Stimulated activated CD4-positive, alpha-beta T cell treated with anti-CD3 and anti-CD28 coated beads, TNF-alpha, amount 100 ng/mL, for 1 hour (primary cell): ENCODE measurements at regions not wholly inside any gene's neighbourhood (a gene's known extent, or its start where the extent isn't known, plus 50 kb on each side); places are given as distances from the start of the nearest gene placed in this dataset.
"Not testable (repeated sequence)": the region's sequence is repeated elsewhere in the genome, so short reads cannot be mapped to it uniquely, and the experiment has no call there.

ENCODE experiments used
- DNase-seq, 3 donors: peaks; one replicate each; pipeline ENCODE4 v3.0.0-alpha.2; 2020; ENCODE audit warnings: low read depth in 3 of 3, low spot score in 1 of 3

GRCh38 chr11:82225502-82225901 lies 508.2 kb downstream of the FAM181B start:
- DNase-seq = no peak

DNA sequence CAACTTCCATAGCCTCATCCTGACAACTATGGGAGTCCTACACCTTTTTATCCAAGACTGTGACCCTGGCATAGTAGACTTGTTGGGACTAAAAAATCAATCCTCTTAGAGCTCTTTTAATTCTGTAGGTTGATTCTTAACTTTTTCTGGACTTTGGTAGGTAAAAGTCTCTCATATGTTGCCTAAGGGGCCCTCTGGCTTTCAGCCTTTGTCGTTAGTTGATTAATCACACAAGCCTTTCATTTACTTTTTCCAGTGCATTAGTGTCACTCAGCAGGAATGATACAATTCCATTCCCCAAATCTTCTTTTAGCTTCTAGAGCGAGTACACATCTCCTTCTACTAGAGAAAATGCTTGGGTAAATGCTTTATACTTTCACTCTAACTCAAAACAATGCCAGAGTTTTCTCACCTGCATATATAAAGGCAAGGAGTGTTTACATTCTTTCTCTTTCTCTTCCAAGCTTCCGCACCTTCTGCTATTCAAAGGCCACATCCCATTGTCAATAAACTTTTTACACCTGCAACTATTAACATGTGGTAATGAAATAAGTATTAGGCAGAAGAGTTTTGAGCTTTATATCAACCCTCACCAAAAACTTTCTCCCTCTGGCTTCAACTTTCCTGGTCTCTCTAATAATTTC lies 516.6 kb downstream of the FAM181B start:
- DNase-seq = no peak

GRCh38 chr11:82210011-82210410 lies 523.7 kb downstream of the FAM181B start:
- DNase-seq = no peak

DNA sequence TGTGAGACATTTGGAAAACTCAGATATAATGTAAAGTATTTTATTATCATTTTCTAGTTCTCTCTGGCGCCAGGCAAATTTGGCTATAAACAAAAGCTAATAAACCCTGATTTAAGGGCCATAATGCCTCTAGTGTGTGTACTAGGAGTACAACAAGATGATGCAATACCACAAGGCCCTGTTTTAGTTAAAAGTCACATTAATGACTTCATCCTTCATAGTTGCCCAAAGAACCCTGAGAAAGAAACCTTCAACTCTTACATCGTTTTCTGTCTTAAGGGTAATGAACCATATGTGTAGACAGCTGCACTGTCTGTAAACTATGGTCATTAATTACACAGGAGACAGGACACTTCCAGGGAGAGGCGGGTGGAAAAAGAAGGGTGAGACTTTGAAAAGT lies 538.4 kb downstream of the FAM181B start:
- no peak for DNase-seq

GRCh38 chr11:82194521-82194920 lies 539.1 kb downstream of the FAM181B start:
- no peak for DNase-seq

- DNase-seq = no peak
These were observed 542.0 kb downstream of the FAM181B start for GRCh38 chr11:82191695-82192094.

DNA sequence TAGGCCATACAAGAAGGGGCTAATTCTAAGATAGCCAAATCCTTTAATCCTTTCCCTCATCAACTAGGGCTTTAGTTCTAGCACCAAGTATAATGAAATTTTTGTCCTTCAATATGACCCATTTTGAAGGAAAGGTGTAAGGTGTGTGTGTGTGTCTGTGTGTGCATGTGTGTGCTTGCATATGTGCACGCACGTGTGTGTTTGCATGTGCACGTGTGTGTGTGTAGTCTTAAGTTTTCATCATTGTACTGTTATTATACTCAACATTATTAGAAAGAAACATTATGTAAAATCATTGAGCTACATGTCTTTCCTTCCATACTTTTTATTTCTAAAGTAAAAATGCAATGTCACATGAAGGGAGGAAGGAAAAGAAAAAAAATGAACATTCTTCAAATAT lies 547.7 kb downstream of the FAM181B start:
- no peak for DNase-seq

- no peak for DNase-seq
These were observed 548.7 kb downstream of the FAM181B start for GRCh38 chr11:82184966-82185365.

DNA sequence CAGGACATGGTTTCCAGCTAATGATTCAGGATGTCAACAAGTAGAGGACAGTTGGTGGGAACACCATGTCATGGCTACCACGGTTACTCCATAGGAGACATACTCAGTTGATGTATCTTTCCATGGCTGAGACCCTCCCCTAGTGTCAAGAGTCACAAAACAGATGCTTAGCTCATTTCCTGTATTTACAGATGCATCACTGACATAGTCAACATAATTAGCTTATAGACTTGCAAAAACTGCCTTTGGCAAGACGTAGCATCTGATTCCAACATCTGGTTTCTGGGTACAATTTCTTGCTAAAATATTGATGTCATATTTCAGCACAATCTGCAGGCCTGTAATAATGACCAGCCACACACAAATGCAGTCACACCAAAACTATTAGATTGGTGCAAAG lies 550.3 kb downstream of the FAM181B start:
- no peak for DNase-seq

- DNase-seq = not testable (repeated sequence)
These were observed 551.0 kb downstream of the FAM181B start for GRCh38 chr11:82182697-82183096.

- DNase-seq = not testable (repeated sequence)
These were observed 551.9 kb downstream of the FAM181B start for GRCh38 chr11:82181796-82182195.

DNA sequence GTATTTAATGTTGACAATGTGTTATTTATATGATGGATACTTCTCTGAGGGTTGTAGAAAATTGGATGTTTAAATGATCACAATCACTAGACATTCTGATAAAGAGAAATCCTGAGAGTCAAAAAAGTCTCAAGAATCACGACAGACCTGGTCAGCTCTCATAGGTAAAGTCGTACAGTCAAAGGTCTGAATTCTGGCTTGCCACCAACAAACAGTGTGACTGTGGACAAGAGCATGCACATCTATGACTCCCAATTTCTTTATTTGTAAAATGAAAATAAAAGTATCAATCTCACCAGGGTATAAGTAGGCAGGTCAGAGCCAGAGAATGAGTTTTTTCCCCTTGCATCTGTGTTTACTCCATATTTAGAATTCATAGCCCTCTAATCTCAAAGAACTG lies 556.7 kb downstream of the FAM181B start:
- DNase-seq = no peak

DNA sequence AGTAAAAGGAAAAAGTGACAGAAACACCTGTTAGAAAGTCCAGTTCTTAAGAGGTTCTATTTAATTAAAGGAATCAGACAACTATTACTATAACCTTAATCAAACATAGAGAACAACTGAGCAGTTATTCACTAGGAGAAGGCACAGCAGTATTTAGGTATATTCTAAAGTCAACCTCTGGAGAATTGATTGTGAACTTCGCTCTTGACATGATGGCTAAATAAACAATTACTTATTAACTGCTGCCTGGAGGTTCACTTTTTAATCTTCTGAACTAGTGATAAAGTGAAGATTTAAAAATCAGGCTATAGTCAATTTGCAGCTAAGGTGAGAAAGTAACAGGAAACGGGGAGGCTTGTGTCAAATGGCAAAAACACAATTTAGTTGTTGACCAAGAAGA lies 557.3 kb downstream of the FAM181B start:
- no peak for DNase-seq

GRCh38 chr11:82174610-82175009 lies 559.1 kb downstream of the FAM181B start:
- DNase-seq = no peak

DNA sequence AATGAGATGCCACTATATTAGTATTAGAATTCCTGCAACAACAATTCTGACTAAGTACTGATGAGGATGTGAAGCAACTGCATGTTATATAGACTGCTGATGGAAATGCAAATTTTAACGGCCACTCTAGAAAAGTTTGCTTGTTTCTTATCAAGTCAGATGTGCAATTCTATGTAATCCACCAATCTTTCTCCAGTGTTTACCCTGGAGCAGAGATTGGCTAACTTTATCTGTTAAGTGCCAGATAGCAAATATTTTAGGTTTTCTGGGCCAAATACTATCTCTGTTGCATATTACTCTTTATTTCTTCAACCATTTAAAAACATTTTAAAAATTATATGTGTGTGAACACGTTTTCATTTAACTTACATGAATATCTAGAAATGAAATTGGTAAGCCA lies 586.9 kb downstream of the FAM181B start:
- DNase-seq = no peak

- DNase-seq = no peak
These were observed 614.7 kb downstream of the FAM181B start for GRCh38 chr11:82118946-82119345.

DNA sequence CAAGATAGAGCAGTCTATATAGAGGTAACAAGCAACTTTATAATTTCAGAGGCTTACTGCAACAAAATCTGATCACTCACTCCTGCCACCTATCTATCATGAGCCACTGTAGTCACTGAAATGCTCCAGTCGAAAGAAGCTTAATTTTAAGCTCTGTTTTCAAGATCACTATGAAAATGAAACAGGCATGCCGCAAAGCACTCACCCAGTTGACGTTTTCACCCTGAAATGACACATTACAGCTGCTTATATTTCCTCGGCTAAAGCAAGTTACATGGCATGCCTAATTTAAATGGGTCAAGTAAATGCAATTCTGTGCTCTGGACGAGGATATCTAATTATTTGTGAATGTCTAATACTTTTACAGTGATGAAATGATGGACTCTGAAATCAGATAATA lies 616.3 kb downstream of the FAM181B start:
- no peak for DNase-seq

- DNase-seq = no peak
These were observed 628.2 kb downstream of the FAM181B start for GRCh38 chr11:82105331-82105998.

DNA sequence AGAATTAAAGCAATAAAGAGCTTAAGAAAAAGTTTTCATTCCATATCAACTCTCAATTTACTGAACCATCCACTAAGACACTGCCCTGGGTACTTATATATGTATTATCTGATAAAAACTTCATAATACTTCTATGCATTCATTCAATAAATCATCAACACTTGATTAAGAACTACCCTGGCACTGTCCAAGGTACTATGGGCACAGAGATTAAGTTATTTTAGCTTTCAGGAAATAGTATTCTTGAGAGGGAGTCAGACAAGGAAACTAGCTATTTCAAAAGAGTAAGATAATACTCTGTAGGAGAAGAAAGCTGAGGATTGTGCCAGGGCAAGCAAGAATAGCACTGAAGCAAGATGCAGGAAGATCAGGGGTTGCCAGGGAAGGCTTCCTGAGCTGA lies 640.8 kb downstream of the FAM181B start:
- no peak for DNase-seq

GRCh38 chr11:82089426-82089825 lies 644.2 kb downstream of the FAM181B start:
- DNase-seq = no peak

- no peak for DNase-seq
These were observed 648.2 kb downstream of the FAM181B start for GRCh38 chr11:82085493-82085892.

DNA sequence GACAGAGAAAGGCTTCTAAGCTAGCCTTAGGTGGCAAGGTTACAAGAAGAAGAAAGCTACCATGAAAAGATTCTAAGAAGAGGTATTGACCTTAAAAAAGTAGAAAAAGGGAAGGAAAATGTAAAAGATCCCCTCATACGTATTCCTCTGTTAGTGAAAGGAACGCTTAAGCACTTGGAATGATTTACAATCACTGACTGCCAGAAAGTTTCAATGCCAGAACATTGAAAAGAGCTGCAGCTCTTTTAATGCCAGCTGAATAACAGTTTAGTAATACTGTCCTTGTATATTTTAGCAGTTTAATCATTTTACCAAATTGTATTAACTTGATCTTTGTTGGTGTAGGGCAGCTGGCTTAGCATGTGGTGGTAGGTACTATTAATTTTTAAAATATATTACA lies 650.7 kb downstream of the FAM181B start:
- no peak for DNase-seq

DNA sequence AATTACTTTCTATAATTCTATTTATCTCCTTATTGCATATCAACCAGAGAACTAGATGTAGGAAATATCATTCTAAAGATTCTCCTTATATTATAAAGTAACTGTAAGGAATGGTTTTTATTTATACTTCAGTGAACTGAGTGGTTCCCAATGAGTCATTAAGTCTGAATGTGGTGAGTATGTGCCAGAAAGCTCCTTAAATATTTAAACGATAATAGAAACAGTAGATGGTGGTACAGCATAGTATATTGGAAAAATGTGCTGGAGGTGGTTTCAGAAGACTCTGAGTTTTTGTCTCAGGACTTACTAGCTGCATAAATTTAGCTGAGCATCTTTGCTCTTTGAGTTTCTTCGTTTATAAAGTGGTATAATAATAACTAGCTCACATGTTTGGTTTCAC lies 653.5 kb downstream of the FAM181B start:
- DNase-seq = no peak
